GM21447 (cell line): ENCODE measurements at regions not wholly inside any gene's neighbourhood (a gene's known extent, or its start where the extent isn't known, plus 50 kb on each side); places are given as distances from the start of the nearest gene placed in this dataset.
"Not testable (repeated sequence)": the region's sequence is repeated elsewhere in the genome, so short reads cannot be mapped to it uniquely, and the experiment has no call there.

Experiments used
- ATAC-seq: cut with Tn5 transposase; IDR thresholded peaks from one replicate; pipeline ENCODE4 v1.9.1; 2021; ENCODE audit not compliant: unreplicated experiment

DNA sequence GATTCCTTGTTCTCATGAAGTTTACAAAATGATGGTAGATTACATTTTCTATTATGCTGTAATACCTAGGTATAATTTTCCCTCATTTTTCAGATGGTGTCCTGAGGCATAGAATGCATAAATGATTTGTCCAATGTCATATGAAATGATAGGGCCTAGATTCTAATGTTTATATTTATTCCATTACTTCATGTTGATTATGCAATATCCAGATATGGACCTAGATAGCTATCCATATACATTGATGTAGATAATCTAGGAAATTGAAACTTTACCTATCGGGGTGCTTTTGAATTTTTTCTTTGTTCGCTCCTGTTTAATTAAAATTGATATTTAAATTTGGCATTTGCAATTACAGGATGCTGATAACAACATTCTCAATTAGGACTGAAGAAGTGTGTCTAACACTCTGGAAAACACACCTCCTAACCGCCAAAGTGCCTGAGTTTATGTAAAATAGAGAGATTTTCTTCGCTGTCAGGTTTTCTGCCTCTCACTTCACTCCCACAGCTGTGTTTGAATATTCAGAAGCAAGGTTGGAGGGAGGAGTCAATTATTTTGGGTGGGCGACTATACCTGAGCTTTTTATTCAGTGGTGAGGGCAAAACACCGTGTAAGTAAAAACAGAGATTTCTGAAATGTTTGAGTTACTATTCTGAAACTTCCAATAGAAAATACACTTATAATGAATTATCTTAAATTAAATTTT lies 164.4 kb upstream of the ATP2B1 start:
- ATAC-seq, result no peak

DNA sequence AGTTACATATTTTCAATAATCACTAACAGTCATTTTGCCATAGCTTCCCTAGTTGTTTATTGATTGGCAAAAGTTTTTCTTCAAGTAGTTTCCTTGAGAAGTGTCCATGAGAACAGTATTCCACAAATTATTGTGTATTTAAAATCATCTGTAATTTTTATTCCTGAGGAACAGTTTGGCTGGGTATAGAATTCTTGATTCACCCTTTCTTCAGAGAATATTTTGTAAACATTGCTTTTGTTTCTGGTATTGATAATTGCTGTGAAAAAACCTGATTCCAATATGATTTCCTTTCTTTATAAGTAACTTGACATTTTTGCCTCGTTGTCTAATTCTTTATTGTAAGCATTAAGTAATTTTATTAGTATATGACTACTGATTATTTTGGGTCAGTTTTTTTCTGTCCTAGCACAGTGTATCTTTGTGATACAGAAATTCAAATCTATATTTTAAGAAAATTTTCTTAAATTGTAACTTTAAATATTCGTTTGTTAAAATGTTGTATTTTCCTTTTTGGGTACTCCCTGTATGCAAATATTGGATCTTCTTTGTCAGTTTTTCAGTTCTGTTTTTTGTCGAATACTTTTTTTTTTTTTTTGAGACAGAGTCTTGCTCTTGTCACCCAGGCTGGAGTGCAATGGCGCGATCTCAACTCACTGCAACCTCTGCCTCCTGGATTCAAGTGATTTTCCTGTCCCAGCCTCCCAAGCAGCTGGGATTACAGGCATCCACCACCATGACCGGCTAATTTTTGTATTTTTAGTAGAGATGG lies 162.0 kb upstream of the ATP2B1 start:
- ATAC-seq, result no peak

GRCh38 chr12:89867611-89868010 lies 159.0 kb upstream of the ATP2B1 start:
- ATAC-seq, result not testable (repeated sequence)

DNA sequence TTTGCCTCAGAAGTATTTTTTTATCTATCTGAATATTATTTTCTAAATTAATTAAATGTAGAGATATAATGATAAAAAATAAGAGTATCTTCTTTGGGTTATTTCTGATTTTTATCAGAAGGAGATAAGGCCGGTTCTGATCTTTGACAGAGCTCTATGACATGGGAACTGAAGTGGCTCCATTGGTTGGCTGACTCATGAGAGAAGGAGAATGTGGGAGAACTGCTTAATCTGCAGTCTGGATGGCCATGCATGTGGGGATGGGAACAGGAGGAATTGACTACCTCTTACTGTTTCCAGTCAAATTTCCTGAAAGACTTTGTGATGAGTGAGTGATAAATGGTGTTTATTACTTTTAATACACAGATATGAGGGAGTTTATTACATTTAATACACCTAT lies 155.8 kb upstream of the ATP2B1 start:
- no peak for ATAC-seq

- ATAC-seq, result peak; percentile 30
Measured at GRCh38 chr12:89863968-89864367, 155.3 kb upstream of the ATP2B1 start.

DNA sequence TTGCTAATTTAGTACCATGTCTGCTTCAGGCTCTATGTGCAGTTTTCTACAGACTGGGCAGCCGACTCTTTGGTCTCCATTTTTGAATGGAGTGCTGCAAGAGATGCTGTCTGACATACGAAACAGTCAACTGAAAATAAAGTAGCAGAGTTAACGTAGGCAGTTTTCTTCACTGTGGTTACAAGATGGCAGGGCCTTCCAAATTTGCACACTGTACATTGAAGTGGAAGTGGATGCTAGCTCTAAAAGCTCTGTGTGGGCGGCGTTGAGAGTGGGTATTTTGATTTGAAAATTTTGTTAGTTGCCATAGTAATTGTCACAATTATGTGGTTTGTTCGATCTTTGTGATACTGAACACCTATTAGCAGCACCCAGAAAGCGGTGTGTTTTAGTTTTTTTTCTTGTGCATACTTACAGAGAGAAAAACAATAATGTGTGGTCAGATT lies 154.9 kb upstream of the ATP2B1 start:
- ATAC-seq, result peak; percentile 72

DNA sequence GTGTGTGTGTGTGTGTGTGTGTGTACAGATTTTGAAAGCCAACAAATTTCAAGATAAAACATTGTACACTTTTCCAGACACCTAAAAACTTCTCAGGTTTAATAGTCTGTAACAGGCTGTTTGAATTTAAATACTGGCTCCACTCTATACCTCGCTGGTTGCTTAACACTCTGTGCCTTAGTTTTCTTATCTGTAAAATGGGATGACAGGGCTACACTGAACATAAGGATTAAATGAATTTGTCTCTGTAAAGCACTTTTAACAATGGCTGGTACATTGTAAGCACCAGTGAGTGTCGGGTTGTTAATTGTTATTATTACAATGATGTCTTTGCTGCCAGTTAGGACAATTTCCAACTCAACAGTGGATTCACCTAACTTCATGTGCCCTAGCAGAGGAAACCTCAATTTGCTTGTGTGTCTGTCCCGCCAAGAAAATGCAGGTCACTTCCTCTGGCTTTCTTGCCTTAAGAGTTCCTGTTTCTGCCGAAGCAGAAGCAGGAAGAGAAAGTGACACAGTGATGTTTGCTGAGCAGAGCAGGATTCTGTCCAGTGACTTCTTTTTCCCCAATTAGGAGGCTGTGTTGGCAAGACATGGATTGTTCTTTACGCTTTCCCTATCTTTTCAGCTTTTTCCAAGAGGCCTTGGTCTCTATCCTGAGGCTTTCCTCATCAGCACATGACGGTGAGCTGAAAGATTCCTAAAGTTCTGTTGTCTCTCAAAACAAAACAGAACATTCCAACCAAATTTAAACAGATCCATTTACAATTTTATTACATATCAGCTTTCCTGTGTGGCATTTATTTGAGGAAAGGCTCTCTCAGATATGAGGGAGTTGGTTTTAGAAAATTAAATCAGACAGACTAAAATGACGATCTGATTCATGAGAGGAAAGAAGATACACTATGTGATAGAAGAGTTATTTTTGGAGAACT lies 154.1 kb upstream of the ATP2B1 start:
- peak; percentile 78 for ATAC-seq

- no peak for ATAC-seq
Measured at GRCh38 chr12:89861086-89861485, 152.4 kb upstream of the ATP2B1 start.

DNA sequence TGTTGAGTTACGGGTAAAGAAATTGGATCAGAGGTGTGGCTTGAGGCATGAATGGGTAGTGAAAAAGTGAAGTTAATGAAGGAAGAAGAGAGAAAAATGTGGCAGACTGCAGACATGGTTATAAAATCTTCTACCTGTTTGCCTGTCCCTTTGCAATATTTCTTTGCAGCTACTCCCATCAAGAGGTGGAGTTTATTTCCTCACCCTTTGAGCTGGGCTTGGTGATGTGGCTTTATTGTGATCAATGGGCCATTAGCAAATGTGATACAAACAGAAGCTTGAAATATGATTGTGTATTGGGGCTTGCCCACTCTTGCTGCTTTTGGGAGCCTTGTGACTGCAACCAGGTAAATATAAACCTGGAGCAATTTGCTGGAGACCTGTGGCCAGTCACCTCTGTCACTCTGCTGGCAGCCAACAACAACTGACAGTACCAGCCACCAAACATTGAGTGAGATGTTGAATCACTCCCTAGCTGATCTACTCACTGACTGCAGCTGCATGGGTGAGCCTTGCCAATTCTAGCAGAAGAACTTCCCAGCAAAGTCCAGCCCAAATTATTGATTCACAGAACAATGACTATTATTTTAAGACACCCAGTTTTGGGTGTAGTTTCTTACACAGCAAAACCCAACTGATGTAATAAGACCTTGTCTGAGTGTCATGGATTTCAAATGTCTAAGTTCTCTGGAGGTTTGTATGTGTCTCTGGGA lies 151.0 kb upstream of the ATP2B1 start:
- no peak for ATAC-seq

GRCh38 chr12:89858718-89859117 lies 150.1 kb upstream of the ATP2B1 start:
- no peak for ATAC-seq

- ATAC-seq, result no peak
Measured at GRCh38 chr12:89857652-89858274, 149.1 kb upstream of the ATP2B1 start.

DNA sequence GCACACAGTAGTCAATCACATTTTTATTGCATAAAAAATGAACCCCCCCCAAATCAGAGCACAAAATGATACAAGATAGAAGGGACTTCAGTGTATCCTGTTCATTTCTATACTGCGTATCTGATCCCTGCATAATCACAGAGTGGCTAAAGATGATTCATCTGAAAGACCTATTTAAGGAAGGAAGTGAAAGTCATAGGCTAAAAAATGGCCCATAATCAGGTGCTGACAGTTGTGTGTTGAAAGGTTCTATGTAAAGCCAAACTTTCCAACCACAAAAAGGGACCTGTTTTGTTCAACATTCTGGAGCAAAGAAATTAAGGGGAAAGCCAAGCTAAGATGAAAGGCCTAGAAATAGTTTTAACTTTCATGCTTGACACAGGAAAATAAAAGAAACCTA lies 147.8 kb upstream of the ATP2B1 start:
- ATAC-seq, result peak; percentile 95

GRCh38 chr12:89848732-89849131 lies 140.1 kb upstream of the ATP2B1 start:
- ATAC-seq, result no peak

- no peak for ATAC-seq
Measured at GRCh38 chr12:89846473-89847055, 137.9 kb upstream of the ATP2B1 start.

GRCh38 chr12:89845767-89846166 lies 137.1 kb upstream of the ATP2B1 start:
- ATAC-seq, result no peak

- ATAC-seq, result no peak
Measured at GRCh38 chr12:89845366-89845765, 136.7 kb upstream of the ATP2B1 start.

DNA sequence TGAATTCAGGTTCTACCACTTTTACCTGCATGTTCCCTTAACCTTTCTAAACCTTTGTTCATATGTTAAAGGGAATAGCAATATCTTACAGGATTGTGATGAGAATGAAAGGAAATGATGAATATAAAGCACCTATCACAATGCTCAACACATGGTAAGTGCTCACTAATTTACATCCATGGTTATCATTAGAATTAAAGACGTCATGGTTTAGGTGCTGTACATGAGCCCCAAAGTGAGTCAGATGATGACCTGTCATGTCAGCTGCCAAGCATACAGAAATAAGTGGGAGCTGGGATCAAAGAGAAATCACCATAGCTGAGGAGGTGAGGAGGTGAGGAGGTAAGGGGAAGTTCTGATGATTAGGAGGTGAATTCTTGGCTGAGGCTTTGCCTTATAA lies 135.9 kb upstream of the ATP2B1 start:
- ATAC-seq, result no peak

GRCh38 chr12:89840162-89840922 lies 131.7 kb upstream of the ATP2B1 start:
- no peak for ATAC-seq

- no peak for ATAC-seq
Measured at GRCh38 chr12:89839444-89839843, 130.8 kb upstream of the ATP2B1 start.
